Liver (tissue), 8 donors: ENCODE measurements at regions not wholly inside any gene's neighbourhood (a gene's known extent, or its start where the extent isn't known, plus 50 kb on each side); places are given as distances from the start of the nearest gene placed in this dataset.

Source experiments
- DNase-seq: peaks from one replicate; pipeline ENCODE4 v3.0.0-alpha.2; 2017; ENCODE audit warnings: low spot score
- H3K27ac ChIP-seq, 2 donors: one replicate each; pipeline ENCODE4 v1.7.0; 2013; ENCODE audit warnings: inconsistent platforms in 2 of 2, low read length in 2 of 2, control low read depth in 1 of 2, low read depth in 1 of 2, mild to moderate bottlenecking in 1 of 2
- H3K27me3 ChIP-seq, 4 donors: one replicate each; pipeline versions ENCODE4 v1.6.1 to v1.7.0; 2013; ENCODE audit warnings: low read length in 3 of 4, inconsistent platforms in 1 of 4, mild to moderate bottlenecking in 1 of 4, moderate library complexity in 1 of 4; ENCODE audit not compliant: control insufficient read depth in 4 of 4, insufficient read depth in 4 of 4
- H3K36me3 ChIP-seq, 4 donors: one replicate each; pipeline versions ENCODE4 v1.6.1 to v1.7.0; 2013; ENCODE audit warnings: low read length in 3 of 4, mild to moderate bottlenecking in 3 of 4, low read depth in 1 of 4, moderate library complexity in 1 of 4; ENCODE audit not compliant: control insufficient read depth in 4 of 4, insufficient read depth in 3 of 4
- H3K4me1 ChIP-seq, 4 donors: one replicate each; pipeline versions ENCODE4 v1.6.1 to v1.7.0; 2013; ENCODE audit warnings: low read length in 3 of 4, mild to moderate bottlenecking in 3 of 4, moderate library complexity in 1 of 4; ENCODE audit not compliant: control insufficient read depth in 4 of 4, insufficient read depth in 4 of 4
- H3K4me3 ChIP-seq, 3 donors: one replicate each; pipeline versions ENCODE4 v1.6.1 to v1.7.0; 2013; ENCODE audit warnings: low read length in 3 of 3, control low read depth in 1 of 3, low read depth in 1 of 3, mild to moderate bottlenecking in 1 of 3
- H3K9ac ChIP-seq, 2 donors: one replicate each; pipeline ENCODE4 v1.7.0; 2013; ENCODE audit warnings: low read length in 2 of 2, mild to moderate bottlenecking in 2 of 2, moderate library complexity in 2 of 2, control low read depth in 1 of 2, low read depth in 1 of 2
- H3K9me3 ChIP-seq, 4 donors: one replicate each; pipeline versions ENCODE4 v1.6.1 to v1.7.0; 2013; ENCODE audit warnings: low read length in 3 of 4; ENCODE audit not compliant: control insufficient read depth in 4 of 4
- CTCF ChIP-seq: fragments of 150-350 bp; IDR thresholded peaks from 2 replicates; pipeline ENCODE4 v1.5.1; 2017; ENCODE audit warnings: improper control_type of control experiment, low read depth, low read length; ENCODE audit not compliant: missing input control
- FOXA2 ChIP-seq: IDR thresholded peaks from 2 replicates; pipeline ENCODE4 v1.6.1; 2016; ENCODE audit warnings: antibody characterized with exemption
- GABPA ChIP-seq, 2 donors: IDR thresholded peaks in 1 of 2; conservative IDR thresholded peaks in 1 of 2; 2 replicates each; pipeline ENCODE4 v1.6.1; 2016; ENCODE audit warnings: antibody characterized with exemption in 2 of 2, mild to moderate bottlenecking in 1 of 2, moderate library complexity in 1 of 2
- NR2F2 ChIP-seq: IDR thresholded peaks from 2 replicates; pipeline ENCODE4 v1.6.1; 2016; ENCODE audit warnings: antibody characterized with exemption
- RAD21 ChIP-seq, 2 donors: IDR thresholded peaks; 2 replicates each; pipeline ENCODE4 v1.6.1; 2016; ENCODE audit warnings: antibody characterized with exemption in 2 of 2, mild to moderate bottlenecking in 2 of 2
- REST ChIP-seq: IDR thresholded peaks from 2 replicates; pipeline ENCODE4 v1.6.1; 2016; ENCODE audit warnings: antibody characterized with exemption, mild to moderate bottlenecking
- RXRA ChIP-seq, 2 donors: IDR thresholded peaks; 2 replicates each; pipeline ENCODE4 v1.6.1; 2017 to 2018; ENCODE audit warnings: antibody characterized with exemption in 2 of 2, mild to moderate bottlenecking in 1 of 2
- SP1 ChIP-seq: IDR thresholded peaks from 2 replicates; pipeline ENCODE4 v1.6.1; 2018; ENCODE audit warnings: antibody characterized with exemption, mild to moderate bottlenecking
- TAF1 ChIP-seq: conservative IDR thresholded peaks from 2 replicates; pipeline ENCODE4 v1.6.1; 2016; ENCODE audit warnings: antibody characterized with exemption, mild to moderate bottlenecking
- YY1 ChIP-seq: IDR thresholded peaks from 2 replicates; pipeline ENCODE4 v1.6.1; 2016; ENCODE audit warnings: antibody characterized with exemption, mild to moderate bottlenecking
- WGBS: extraction: QIAGEN DNeasy Blood & Tissue Kit; methylation state at CpG from one replicate; pipeline ENCODE4 v1.1.7; 2013; 5-methylcytosine and 5-hydroxymethylcytosine counted together
- TF ChIP-seq, protein P1 (sequence below): IDR thresholded peaks from 2 replicates; pipeline ENCODE4 v1.6.1; 2016; ENCODE audit warnings: antibody characterized with exemption
- donor health status: healthy.
- donor health status: healthy.
- donor health status: healthy.
- donor health status: healthy.
- donor health status: healthy.

GRCh38 chr7:35384761-35385700, 131.1 kb upstream of the TBX20 start:
- no peaks in the 10 kb centered on the region for H3K36me3 ChIP-seq
- no peak for DNase-seq

More at GRCh38 chr7:35384761-35385700, 131.1 kb upstream of the TBX20 start:
- Histone ChIP-seq H3K4me3 (no peak overlapping the region), H3K27ac (no peak overlapping the region), H3K9ac (no peak overlapping the region), H3K27me3 (no peaks in the 10 kb centered on the region), H3K4me1 (no peaks in the 10 kb centered on the region), H3K9me3 (no peaks in the 10 kb centered on the region)
- TF ChIP-seq TAF1: no peak
- peak; percentile 66 to 72 for TF ChIP-seq RXRA (IDR thresholded peaks at IDR 0.05)
- no peak for TF ChIP-seq REST
- TF ChIP-seq FOXA2: no peak
- no peak for TF ChIP-seq YY1
- no peak for TF ChIP-seq CTCF
- no peak for TF ChIP-seq RAD21 (IDR thresholded peaks at IDR 0.05)
- TF ChIP-seq, protein P1, sequence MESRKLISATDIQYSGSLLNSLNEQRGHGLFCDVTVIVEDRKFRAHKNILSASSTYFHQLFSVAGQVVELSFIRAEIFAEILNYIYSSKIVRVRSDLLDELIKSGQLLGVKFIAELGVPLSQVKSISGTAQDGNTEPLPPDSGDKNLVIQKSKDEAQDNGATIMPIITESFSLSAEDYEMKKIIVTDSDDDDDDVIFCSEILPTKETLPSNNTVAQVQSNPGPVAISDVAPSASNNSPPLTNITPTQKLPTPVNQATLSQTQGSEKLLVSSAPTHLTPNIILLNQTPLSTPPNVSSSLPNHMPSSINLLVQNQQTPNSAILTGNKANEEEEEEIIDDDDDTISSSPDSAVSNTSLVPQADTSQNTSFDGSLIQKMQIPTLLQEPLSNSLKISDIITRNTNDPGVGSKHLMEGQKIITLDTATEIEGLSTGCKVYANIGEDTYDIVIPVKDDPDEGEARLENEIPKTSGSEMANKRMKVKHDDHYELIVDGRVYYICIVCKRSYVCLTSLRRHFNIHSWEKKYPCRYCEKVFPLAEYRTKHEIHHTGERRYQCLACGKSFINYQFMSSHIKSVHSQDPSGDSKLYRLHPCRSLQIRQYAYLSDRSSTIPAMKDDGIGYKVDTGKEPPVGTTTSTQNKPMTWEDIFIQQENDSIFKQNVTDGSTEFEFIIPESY: no peak
- TF ChIP-seq SP1: no peak
- peak; percentile 11 for TF ChIP-seq NR2F2
- no peak for TF ChIP-seq GABPA (IDR thresholded peaks at IDR 0.05 in 1 of 2, conservative IDR thresholded peaks at IDR 0.05 in 1 of 2)
- WGBS: 77% methylated on average over 10 of the region's 10 CpGs
